H1 (cell line): ENCODE measurements at regions not wholly inside any gene's neighbourhood (a gene's known extent, or its start where the extent isn't known, plus 50 kb on each side); places are given as distances from the start of the nearest gene placed in this dataset.

Experiments used
- CTCF ChIA-PET: fragments of 300-600 bp; sonication (Branson Sonifier 250); formaldehyde crosslinking; loops from one replicate; lab custom pipeline; 2021; ENCODE audit not compliant: partially characterized antibody; lab: Charles Lee
- POLR2A ChIA-PET: fragments of 300-600 bp; sonication (Branson Sonifier 250); formaldehyde crosslinking; loops from one replicate; lab custom pipeline; 2021; ENCODE audit warnings: inconsistent platforms; ENCODE audit not compliant: partially characterized antibody; lab: Charles Lee
- DNase-seq, 2 experiments: peaks; one replicate each; pipeline versions ENCODE4 v3.0.0 to v3.0.0-alpha.2; 2010 to 2022; ENCODE audit warnings: low spot score in 2 of 2, low read depth in 1 of 2, mixed read lengths in 1 of 2
- FAIRE-seq: peaks from 2 replicates; lab custom pipeline; 2011; peaks lifted over from hg19 to GRCh38; lab: Jason Lieb, UNC
- H2AFZ ChIP-seq: 2 replicates; pipeline ENCODE4 v1.8.1; 2012; ENCODE audit warnings: low read length, inconsistent platforms
- H2AK5ac ChIP-seq: 2 replicates; pipeline ENCODE4 v1.6.1; 2013; ENCODE audit warnings: low read depth, low read length
- H2BK120ac ChIP-seq: replicated peaks from 2 replicates; pipeline ENCODE3; 2013; ENCODE audit warnings: low read depth, low read length, inconsistent platforms
- H2BK12ac ChIP-seq: 2 replicates; pipeline ENCODE4 v1.6.1; 2013; ENCODE audit warnings: low read depth, low read length
- H2BK15ac ChIP-seq: 2 replicates; pipeline ENCODE4 v1.6.1; 2013; ENCODE audit warnings: low read length
- H2BK20ac ChIP-seq: 2 replicates; pipeline ENCODE4 v1.6.1; 2013; ENCODE audit warnings: low read length
- H2BK5ac ChIP-seq: 2 replicates; pipeline ENCODE4 v1.6.1; 2013; ENCODE audit warnings: low read depth, low read length
- H3K14ac ChIP-seq: 2 replicates; pipeline ENCODE4 v1.6.1; 2013; ENCODE audit warnings: inconsistent platforms; ENCODE audit not compliant: insufficient read length
- H3K18ac ChIP-seq: 2 replicates; pipeline ENCODE4 v1.6.1; 2013; ENCODE audit warnings: low read length; ENCODE audit errors: extremely low read depth
- H3K23ac ChIP-seq: 2 replicates; pipeline ENCODE4 v1.6.1; 2013; ENCODE audit warnings: inconsistent platforms; ENCODE audit not compliant: insufficient read length
- H3K23me2 ChIP-seq: 2 replicates; pipeline ENCODE4 v1.6.1; 2013; ENCODE audit warnings: low read depth, low read length
- H3K27ac ChIP-seq: 2 replicates; pipeline ENCODE4 v1.6.1; 2011; ENCODE audit warnings: low read depth, low read length, inconsistent platforms
- H3K27me3 ChIP-seq, 4 experiments: replicated peaks in 1 of 4; 1 replicate in 1 of 4; 2 replicates in 3 of 4; pipeline versions ENCODE4 v1.6.1 to v1.8.1; 2011 to 2013; ENCODE audit warnings: low read length in 3 of 4, mild to moderate bottlenecking in 3 of 4, inconsistent platforms in 2 of 4, mixed read lengths in 2 of 4, moderate library complexity in 1 of 4; ENCODE audit not compliant: control insufficient read depth in 3 of 4, insufficient read depth in 3 of 4; ENCODE audit errors: extremely low read depth in 1 of 4
- H3K36me3 ChIP-seq, 4 experiments: 2 replicates each; pipeline versions ENCODE4 v1.6.1 to v1.8.1; 2011 to 2013; ENCODE audit warnings: mild to moderate bottlenecking in 4 of 4, low read length in 3 of 4, moderate library complexity in 2 of 4, control low read depth in 1 of 4, inconsistent platforms in 1 of 4; ENCODE audit not compliant: insufficient read depth in 4 of 4, control insufficient read depth in 2 of 4
- H3K4ac ChIP-seq: replicated peaks from 2 replicates; pipeline ENCODE3; 2013; ENCODE audit warnings: low read length, low read depth, mixed read lengths, inconsistent platforms; ENCODE audit not compliant: insufficient read length
- H3K4me1 ChIP-seq, 4 experiments: replicated peaks in 1 of 4; 1 replicate in 1 of 4; 2 replicates in 3 of 4; pipeline versions ENCODE4 v1.6.1 to v1.8.1; 2011 to 2013; ENCODE audit warnings: low read length in 3 of 4, inconsistent platforms in 2 of 4, mixed read lengths in 1 of 4; ENCODE audit not compliant: insufficient read depth in 4 of 4, control insufficient read depth in 3 of 4
- H3K4me2 ChIP-seq, 2 experiments: 2 replicates each; pipeline versions ENCODE4 v1.6.1 to v1.8.1; 2011 to 2013; ENCODE audit warnings: low read depth in 2 of 2, low read length in 2 of 2, control low read depth in 1 of 2, inconsistent platforms in 1 of 2, mild to moderate bottlenecking in 1 of 2; ENCODE audit not compliant: insufficient read depth in 1 of 2
- H3K4me3 ChIP-seq, 4 experiments: fragments of 200-600, 300-600 bp in 1 of 4; sonication (generic), shearing (Covaris generic), sonication (Bioruptor Twin) in 1 of 4; 2 replicates each; pipeline versions ENCODE4 v1.5.1 to v1.8.1; 2011 to 2016; ENCODE audit warnings: low read length in 4 of 4, low read depth in 3 of 4, control low read depth in 2 of 4, inconsistent platforms in 2 of 4, mild to moderate bottlenecking in 2 of 4, mixed read lengths in 1 of 4, moderate library complexity in 1 of 4; ENCODE audit not compliant: insufficient read depth in 2 of 4; ENCODE audit errors: extremely low read depth in 1 of 4
- H3K56ac ChIP-seq: replicated peaks from 2 replicates; pipeline ENCODE3; 2013; ENCODE audit warnings: low read depth, mild to moderate bottlenecking, mixed read lengths, low read length, inconsistent platforms; ENCODE audit not compliant: insufficient read length
- H3K79me1 ChIP-seq: 2 replicates; pipeline ENCODE4 v1.6.1; 2013; ENCODE audit warnings: low read depth, low read length, control low read depth
- H3K79me2 ChIP-seq, 2 experiments: 2 replicates each; pipeline versions ENCODE4 v1.6.1 to v1.8.1; 2012 to 2013; ENCODE audit warnings: low read length in 2 of 2, mild to moderate bottlenecking in 2 of 2, inconsistent platforms in 1 of 2; ENCODE audit not compliant: insufficient read depth in 2 of 2, control insufficient read depth in 1 of 2
- H3K9ac ChIP-seq, 4 experiments: replicated peaks in 1 of 4; 1 replicate in 1 of 4; 2 replicates in 3 of 4; pipeline versions ENCODE4 v1.6.1 to v1.8.1; 2011 to 2013; ENCODE audit warnings: low read depth in 3 of 4, low read length in 3 of 4, control low read depth in 2 of 4, mild to moderate bottlenecking in 2 of 4, moderate library complexity in 2 of 4, inconsistent platforms in 1 of 4; ENCODE audit errors: extremely low read depth in 1 of 4
- H3K9me3 ChIP-seq, 2 experiments: 2 replicates each; pipeline versions ENCODE4 v1.6.1 to v1.8.1; 2012 to 2013; ENCODE audit warnings: mild to moderate bottlenecking in 2 of 2, moderate library complexity in 2 of 2, control low read depth in 1 of 2, inconsistent platforms in 1 of 2, low read depth in 1 of 2, low read length in 1 of 2, mixed read lengths in 1 of 2; ENCODE audit not compliant: insufficient read depth in 2 of 2
- H4K20me1 ChIP-seq, 2 experiments: replicated peaks in 1 of 2; 2 replicates each; pipeline versions ENCODE3 to v1.8.1; 2011 to 2013; ENCODE audit warnings: inconsistent platforms in 2 of 2, low read length in 2 of 2, mild to moderate bottlenecking in 1 of 2; ENCODE audit not compliant: insufficient read depth in 2 of 2, control insufficient read depth in 1 of 2
- H4K5ac ChIP-seq: 2 replicates; pipeline ENCODE4 v1.6.1; 2013; ENCODE audit warnings: low read length, low read depth, mixed read lengths, inconsistent platforms; ENCODE audit not compliant: insufficient read length
- H4K8ac ChIP-seq: 2 replicates; pipeline ENCODE4 v1.8.0; 2013; ENCODE audit warnings: mild to moderate bottlenecking, moderate library complexity, low read length, inconsistent platforms; ENCODE audit not compliant: insufficient read depth; ENCODE audit errors: extremely low read depth
- H4K91ac ChIP-seq: replicated peaks from 2 replicates; pipeline ENCODE3; 2013; ENCODE audit warnings: low read length, mixed read lengths, inconsistent platforms; ENCODE audit not compliant: insufficient read length
- CBX5 ChIP-seq: fragments of 300-800, 300-1000 bp; sonication (generic); IDR thresholded peaks from 2 replicates; pipeline ENCODE4 v1.7.1; 2016; ENCODE audit warnings: antibody characterized with exemption, low read length, low read depth
- CBX8 ChIP-seq: fragments of 300-800, 300-1000 bp; sonication (generic); IDR thresholded peaks from 2 replicates; pipeline ENCODE4 v1.7.1; 2016; ENCODE audit warnings: low read depth, low read length, borderline replicate concordance
- CHD1 ChIP-seq: IDR thresholded peaks from 2 replicates; pipeline ENCODE4 v1.6.1; 2012; ENCODE audit warnings: low read depth, low read length, improper control_type of control experiment
- CTBP2 ChIP-seq: IDR thresholded peaks from 2 replicates; pipeline ENCODE4 v1.7.0; 2011; ENCODE audit warnings: borderline replicate concordance, mild to moderate bottlenecking, moderate library complexity, mixed read lengths, low read length; ENCODE audit not compliant: insufficient read depth, insufficient read length
- KDM4A ChIP-seq: IDR thresholded peaks from one replicate; pipeline ENCODE4 v1.7.1; 2012; ENCODE audit warnings: low read depth, mild to moderate bottlenecking, moderate library complexity, low read length, inconsistent platforms; ENCODE audit not compliant: severe bottlenecking
- NRF1 ChIP-seq: IDR thresholded peaks from 2 replicates; pipeline ENCODE4 v1.6.1; 2011; ENCODE audit warnings: mild to moderate bottlenecking, low read depth, low read length, improper control_type of control experiment
- PHF8 ChIP-seq: fragments of 200-600 bp; sonication (generic); conservative IDR thresholded peaks from 2 replicates; pipeline ENCODE4 v1.7.1; 2012; ENCODE audit warnings: low read depth, mild to moderate bottlenecking, inconsistent platforms, low read length, moderate library complexity
- SIN3A ChIP-seq, 2 experiments: IDR thresholded peaks in 1 of 2; conservative IDR thresholded peaks in 1 of 2; 2 replicates each; pipeline ENCODE4 v1.6.1; 2011 to 2012; ENCODE audit warnings: low read length in 2 of 2, improper control_type of control experiment in 1 of 2, low read depth in 1 of 2, mild to moderate bottlenecking in 1 of 2
- SP1 ChIP-seq: IDR thresholded peaks from 2 replicates; pipeline ENCODE4 v1.6.1; 2011; ENCODE audit warnings: low read depth, low read length
- WGBS, 2 experiments: shearing (Covaris generic) in 1 of 2; methylation state at CpG; one replicate each; pipeline versions ENCODE4 v1.1.6 to v1.1.7; 2013 to 2015; ENCODE audit warnings: low lambda C conversion rate in 2 of 2, mixed read lengths in 2 of 2, inconsistent platforms in 1 of 2, low coverage in 1 of 2, missing lambda C conversion rate in 1 of 2; ENCODE audit not compliant: insufficient replicate concordance in 2 of 2, insufficient coverage in 1 of 2, insufficient read length in 1 of 2; ENCODE audit errors: extremely low coverage in 1 of 2, missing lambda C conversion rate in 1 of 2; 5-methylcytosine and 5-hydroxymethylcytosine counted together
- TF ChIP-seq, protein P1 (sequence below), 3 experiments: IDR thresholded peaks; 1 replicate in 2 of 3; 2 replicates in 1 of 3; pipeline versions ENCODE4 v1.5.1 to v1.6.1; 2011; ENCODE audit warnings: low read length in 3 of 3, mild to moderate bottlenecking in 3 of 3, inconsistent platforms in 2 of 3, low read depth in 1 of 3, moderate library complexity in 1 of 3; ENCODE audit not compliant: insufficient read depth in 1 of 3; ENCODE audit errors: control extremely low read depth in 1 of 3

DNA sequence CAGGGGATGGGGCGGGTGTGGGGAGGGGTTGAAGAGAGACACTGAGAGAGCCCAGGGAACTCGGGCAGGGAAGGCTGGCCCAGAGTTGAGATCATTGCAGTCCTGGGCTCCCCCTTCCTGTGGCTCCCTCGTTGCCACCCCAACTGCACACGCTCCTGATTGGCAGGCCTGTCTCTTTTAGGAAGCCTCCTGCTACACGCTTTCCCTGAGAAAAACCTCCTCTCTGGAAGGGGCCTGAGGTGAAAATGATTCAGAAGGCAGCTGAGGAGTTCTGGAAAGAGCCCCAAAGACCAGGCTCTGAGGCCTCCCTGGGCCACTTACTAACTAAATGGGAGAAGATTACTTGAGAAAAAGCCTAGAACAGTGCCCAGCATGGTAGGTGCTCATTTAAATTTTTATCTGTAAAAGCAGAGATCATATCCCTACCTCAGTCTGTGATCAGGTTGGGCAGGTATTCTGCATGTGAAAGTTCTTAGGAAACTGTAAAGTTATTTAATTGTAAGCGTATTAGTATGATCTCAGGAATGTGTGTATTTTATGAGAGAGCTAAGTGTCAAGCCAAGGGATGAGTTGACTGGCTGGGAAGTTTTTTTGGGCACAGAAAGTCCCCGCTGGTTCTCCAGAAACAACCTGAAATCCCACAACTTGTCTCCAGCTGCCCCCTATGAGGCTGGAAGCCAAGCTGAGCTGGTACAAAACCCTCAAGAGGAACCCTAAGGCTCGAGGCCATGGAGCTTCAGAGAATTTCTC is 65.2 kb upstream of the EPS8L3 start:
- Histone ChIP-seq H2AFZ (no peak overlapping the region), H3K18ac (no peak overlapping the region), H4K20me1 (no peaks in the 10 kb centered on the region), H3K27me3 (no peaks in the 10 kb centered on the region), H2AK5ac (no peak overlapping the region), H4K91ac (no peak overlapping the region), H2BK20ac (no peak overlapping the region), H3K4me1 (peaks cover 0 to 9% (median 5%) of the 10 kb centered on the region in 4 experiments; a peak in 4 of 7 replicates), H3K9me3 (peaks cover 14 to 15% of the 10 kb centered on the region in 2 experiments), H3K4ac (no peak overlapping the region), H3K79me1 (no peaks in the 10 kb centered on the region), H2BK12ac (no peak overlapping the region), H3K14ac (no peak overlapping the region), H3K4me2 (no peak overlapping the region), H4K8ac (no peak overlapping the region), H3K23ac (no peak overlapping the region), H2BK15ac (no peak overlapping the region), H4K5ac (no peak overlapping the region), H3K9ac (no peak overlapping the region), H3K27ac (no peak overlapping the region), H2BK120ac (no peak overlapping the region), H3K23me2 (no peaks in the 10 kb centered on the region), H3K79me2 (no peaks in the 10 kb centered on the region), H3K36me3 (no peaks in the 10 kb centered on the region), H2BK5ac (no peak overlapping the region), H3K4me3 (no peak overlapping the region), H3K56ac (no peak overlapping the region)
- CTCF ChIA-PET: interaction anchor here (0.6 to 1.5 kb wide), 7 partner anchors 16 to 335 kb away, joined by 3 to 4 read pairs (median 3); no protein-coding TSS in a partner anchor
- FAIRE-seq: no peak
- WGBS, 2 experiments: 90% methylated on average over 8 of the region's 8 CpGs; no CpG with 5 or more reads in 1 of the 2 experiments
- no peak for DNase-seq
- POLR2A ChIA-PET: no interaction called here
- TF ChIP-seq, protein P1, sequence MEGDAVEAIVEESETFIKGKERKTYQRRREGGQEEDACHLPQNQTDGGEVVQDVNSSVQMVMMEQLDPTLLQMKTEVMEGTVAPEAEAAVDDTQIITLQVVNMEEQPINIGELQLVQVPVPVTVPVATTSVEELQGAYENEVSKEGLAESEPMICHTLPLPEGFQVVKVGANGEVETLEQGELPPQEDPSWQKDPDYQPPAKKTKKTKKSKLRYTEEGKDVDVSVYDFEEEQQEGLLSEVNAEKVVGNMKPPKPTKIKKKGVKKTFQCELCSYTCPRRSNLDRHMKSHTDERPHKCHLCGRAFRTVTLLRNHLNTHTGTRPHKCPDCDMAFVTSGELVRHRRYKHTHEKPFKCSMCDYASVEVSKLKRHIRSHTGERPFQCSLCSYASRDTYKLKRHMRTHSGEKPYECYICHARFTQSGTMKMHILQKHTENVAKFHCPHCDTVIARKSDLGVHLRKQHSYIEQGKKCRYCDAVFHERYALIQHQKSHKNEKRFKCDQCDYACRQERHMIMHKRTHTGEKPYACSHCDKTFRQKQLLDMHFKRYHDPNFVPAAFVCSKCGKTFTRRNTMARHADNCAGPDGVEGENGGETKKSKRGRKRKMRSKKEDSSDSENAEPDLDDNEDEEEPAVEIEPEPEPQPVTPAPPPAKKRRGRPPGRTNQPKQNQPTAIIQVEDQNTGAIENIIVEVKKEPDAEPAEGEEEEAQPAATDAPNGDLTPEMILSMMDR (IDR thresholded peaks at IDR 0.05; ENCODE audit: control extremely low read depth in 1 of 3, insufficient read depth in 1 of 3, low read depth in 1 of 3, low read length in 3 of 3): no peak
- TF ChIP-seq SIN3A (conservative IDR thresholded peaks at IDR 0.05 in 1 of 2, IDR thresholded peaks at IDR 0.05 in 1 of 2; ENCODE audit: low read depth in 1 of 2, low read length in 2 of 2) (no peak), CTBP2 (no peak), KDM4A (no peak), NRF1 (no peak), SP1 (no peak), CHD1 (no peak), CBX5 (no peak), PHF8 (no peak), CBX8 (no peak)
